Activated naive CD4-positive, alpha-beta T cell treated with Interleukin-2 at 50 U/mL for 16 hours (primary cell): ENCODE measurements at regions not wholly inside any gene's neighbourhood (a gene's known extent, or its start where the extent isn't known, plus 50 kb on each side); places are given as distances from the start of the nearest gene placed in this dataset.

Source experiments
- DNase-seq: peaks from one replicate; pipeline ENCODE4 v3.0.0-alpha.2; 2020

- no peak for DNase-seq
These were observed 55.1 kb downstream of the KIF4B start for GRCh38 chr5:155068616-155069100.

- DNase-seq, result no peak
These were observed 56.4 kb downstream of the KIF4B start for GRCh38 chr5:155069961-155070360.

- no peak for DNase-seq
These were observed 57.2 kb downstream of the KIF4B start for GRCh38 chr5:155070781-155071180.

GRCh38 chr5:155076379-155076778, 62.8 kb downstream of the KIF4B start:
- DNase-seq, result no peak

GRCh38 chr5:155079698-155080097, 66.1 kb downstream of the KIF4B start:
- no peak for DNase-seq

GRCh38 chr5:155080721-155081120, 67.2 kb downstream of the KIF4B start:
- no peak for DNase-seq

- no peak for DNase-seq
These were observed 68.1 kb downstream of the KIF4B start for GRCh38 chr5:155081618-155082017.

DNA sequence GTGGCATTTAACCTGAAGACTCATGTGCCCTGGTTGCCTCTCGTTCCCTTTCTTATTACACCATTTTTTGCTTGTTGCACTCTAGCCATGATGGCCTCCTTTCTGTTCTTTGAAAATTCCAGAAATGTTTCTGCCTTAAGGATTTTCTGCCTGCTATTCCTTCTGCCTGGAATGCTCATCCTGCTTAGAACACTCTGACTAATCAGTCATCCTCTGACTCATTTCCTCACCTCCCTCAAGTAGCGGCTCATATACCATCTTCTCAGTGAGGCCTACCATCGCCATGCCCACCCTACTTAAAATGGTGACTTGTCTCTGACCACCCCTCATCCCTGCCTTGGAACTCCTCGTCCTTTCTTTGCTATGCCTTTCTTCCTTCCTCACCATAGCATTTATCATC, 68.8 kb downstream of the KIF4B start:
- no peak for DNase-seq

DNA sequence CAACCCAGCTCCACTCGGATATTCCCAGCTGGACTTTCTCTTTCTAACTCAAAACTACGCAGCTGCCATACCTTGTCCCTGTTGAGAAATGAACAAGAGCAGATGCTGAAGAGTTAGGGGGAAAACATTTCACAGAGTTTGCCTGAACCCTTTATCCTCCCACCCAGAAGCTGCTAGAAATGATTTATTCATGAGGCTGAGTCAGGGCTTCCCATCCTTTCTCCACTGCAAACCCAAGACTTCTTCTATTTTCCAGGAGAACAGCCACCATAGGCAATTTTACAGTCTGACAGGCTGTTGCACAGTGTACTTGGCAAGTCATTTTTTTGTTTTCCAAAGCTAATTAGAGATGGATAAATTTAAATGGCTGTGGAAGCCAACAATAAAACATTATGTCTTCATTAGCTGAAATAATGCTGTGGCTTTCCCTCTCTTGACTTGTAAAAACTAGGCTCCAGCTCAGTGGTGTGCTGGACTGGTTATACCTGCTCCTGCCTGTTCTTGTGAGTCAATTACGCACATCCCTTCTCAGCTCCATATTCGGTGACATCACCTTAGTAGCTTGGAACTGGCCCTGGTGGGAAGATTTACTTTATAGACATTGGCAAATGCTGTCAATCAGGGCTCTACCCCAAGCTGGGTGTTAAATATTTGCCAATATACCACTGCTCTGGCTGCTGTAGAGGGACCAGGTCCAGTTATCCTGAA, 71.9 kb downstream of the KIF4B start:
- DNase-seq, result no peak

DNA sequence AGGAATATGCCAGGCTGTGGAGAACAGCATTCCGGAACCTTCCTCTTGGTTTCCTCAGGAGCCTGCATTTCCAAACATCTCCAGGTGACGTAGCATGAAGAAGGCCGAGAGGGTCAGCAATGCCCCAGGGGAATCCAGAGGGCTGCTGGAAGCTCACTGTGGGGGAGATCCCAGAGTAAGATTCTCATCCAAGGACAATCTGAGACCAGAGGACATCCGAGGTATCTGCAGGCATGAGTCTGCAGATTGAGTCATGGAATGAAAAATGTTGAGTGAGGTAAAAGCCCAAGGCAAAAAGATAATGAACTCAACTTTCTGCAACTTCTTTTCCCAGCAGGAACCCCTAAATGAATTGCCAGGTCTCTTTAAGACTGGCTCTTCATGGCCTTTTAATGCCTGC, 73.5 kb downstream of the KIF4B start:
- DNase-seq, result no peak

DNA sequence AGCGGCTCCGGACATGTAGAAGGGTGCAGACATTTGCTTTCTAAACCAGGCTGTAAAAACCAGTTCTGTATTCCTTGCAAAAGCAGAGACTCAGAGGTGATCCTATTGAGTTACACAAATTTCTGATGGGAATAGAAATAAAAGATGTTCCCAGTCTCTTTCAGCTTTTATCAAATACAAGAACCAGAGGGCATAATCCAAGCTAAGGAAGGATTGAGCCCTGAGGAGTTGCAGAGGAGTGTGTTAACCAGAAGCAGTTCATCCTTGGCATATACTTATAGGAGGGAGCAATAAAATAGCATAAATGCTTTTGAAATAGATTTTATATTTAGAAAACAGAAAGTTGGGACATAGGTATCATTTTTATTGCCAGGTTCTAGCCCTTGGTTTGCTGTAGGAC, 75.3 kb downstream of the KIF4B start:
- DNase-seq, result no peak

DNA sequence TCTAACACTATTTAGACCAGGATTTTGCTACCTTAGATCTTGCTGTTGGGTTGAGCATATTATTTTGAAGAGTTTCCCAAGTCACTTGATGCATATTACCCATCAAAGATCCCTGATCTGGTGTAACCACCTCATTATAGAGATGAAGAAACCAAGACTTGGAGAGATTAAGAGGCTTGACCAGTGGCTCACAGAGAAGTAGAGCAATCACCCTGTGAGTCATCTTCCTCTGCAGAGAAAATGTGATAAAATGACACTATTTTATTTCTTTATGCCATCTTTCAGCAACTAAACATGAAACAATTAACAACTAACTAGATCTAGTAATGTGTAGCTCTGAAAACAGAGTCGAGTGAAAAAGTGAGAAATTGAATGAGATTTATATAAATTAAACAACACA, 76.1 kb downstream of the KIF4B start:
- DNase-seq, result no peak

DNA sequence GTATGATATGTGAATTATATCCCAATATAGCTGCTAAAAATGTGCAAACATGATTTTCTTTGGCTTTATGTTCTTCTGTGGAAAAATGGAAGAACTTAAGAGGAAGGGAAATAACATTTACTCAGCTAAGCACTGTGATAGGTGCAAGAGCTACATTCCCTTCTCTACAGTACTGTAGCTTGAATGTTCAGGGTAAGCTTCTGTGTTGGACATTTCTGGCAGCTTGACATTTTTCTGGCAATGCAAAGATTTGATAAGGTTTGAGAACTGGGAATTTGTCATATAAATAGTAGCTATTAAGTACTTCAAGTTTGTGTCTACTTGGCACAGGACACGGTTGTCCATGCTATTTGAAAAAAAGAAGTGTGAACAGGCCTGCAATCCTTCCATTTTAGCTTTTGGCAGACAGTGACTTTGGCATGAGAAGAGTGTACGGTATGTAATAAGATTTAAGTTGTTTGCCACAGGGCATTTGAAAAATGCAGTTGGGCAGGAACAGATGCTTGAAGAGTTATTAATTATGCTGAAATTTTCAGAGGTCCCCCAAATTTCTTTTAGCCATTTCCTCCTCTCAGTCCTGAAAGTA, 77.6 kb downstream of the KIF4B start:
- no peak for DNase-seq

- no peak for DNase-seq
These were observed 78.5 kb downstream of the KIF4B start for GRCh38 chr5:155091768-155092717.

GRCh38 chr5:155094455-155094854, 80.9 kb downstream of the KIF4B start:
- no peak for DNase-seq

- no peak for DNase-seq
These were observed 84.4 kb downstream of the KIF4B start for GRCh38 chr5:155097995-155098394.

DNA sequence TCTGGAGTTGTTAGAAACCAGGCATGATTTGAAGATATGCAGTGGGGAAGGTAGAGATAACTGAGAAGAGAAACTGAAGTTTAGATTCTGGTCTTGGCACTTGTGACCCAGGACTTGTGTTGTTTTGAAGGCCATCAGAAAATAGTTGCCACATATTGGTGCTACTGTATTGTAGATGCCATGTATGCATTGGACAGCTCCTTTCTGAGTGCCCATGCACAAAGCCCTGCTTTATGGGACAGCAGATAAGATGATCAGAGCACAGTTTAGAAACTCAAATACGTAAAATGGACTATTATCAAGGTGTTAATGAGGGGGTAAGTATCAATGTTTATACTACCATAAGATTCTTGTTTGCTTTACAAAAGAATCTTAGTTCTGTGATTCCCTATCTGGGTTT, 84.9 kb downstream of the KIF4B start:
- DNase-seq, result no peak

DNA sequence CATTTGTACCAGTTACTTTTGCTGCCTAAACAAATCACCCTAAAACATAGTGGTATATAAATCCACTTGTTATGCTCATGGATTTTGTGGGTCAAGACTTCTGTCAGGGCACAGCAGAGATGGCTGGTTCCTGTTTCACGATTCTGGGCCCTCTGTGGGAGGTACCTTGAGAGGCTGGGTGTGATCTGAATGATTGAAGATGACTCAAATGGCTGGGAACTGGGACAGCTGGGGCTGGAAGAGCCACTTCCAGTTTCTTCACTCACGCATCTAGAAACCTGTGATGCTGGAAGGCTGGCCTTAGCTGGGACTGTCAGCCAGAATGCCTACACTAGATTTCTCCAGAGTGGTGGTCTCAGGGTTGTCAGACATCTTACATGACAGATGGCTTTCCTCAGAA, 88.1 kb downstream of the KIF4B start:
- DNase-seq, result no peak

- DNase-seq, result no peak
These were observed 89.6 kb downstream of the KIF4B start for GRCh38 chr5:155103146-155103545.

DNA sequence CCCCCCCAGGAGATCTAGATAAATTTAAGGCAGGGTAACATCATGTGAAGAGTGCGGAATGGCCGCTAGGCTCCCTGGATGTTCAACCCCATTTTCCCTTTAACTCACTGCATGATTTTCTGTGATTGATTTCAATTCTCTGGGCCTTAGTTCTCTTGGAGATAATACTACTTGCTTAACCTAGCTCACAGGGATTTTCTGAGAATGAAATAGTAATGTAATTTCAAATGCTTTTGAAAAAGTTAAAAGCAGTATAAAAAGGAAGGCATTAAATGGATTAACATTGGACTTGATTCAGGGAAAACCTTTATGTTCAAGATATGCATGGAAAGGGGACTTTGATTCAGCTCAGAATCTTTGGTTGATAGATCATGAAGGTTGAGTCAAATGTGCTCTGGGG, 90.9 kb downstream of the KIF4B start:
- DNase-seq, result no peak

GRCh38 chr5:155106221-155106620, 92.7 kb downstream of the KIF4B start:
- DNase-seq, result no peak

- no peak for DNase-seq
These were observed 100.3 kb downstream of the KIF4B start for GRCh38 chr5:155113888-155114287.

DNA sequence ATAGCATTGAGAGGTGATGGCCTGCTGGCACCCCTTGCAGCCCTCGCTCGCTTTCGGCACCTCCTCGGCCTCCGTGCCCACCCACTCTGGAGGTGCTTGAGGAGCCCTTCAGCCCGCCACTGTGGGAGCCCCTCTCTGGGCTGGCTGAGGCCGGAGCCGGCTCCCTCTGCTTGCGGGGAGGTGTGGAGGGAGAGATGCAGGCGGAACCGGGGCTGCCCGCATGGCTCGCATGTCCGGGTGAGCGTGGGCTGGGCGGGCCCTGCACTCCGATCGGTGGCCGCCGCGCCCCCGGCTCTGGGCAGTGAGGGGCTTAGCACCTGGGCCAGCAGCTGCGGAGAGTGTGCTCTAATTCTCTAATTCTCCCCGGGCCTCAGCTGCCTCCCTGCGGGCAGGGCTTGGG, 101.1 kb downstream of the KIF4B start:
- DNase-seq, result no peak
